Kidney epithelial cell (primary cell): ENCODE measurements at regions not wholly inside any gene's neighbourhood (a gene's known extent, or its start where the extent isn't known, plus 50 kb on each side); places are given as distances from the start of the nearest gene placed in this dataset.

ENCODE experiments used
- DNase-seq: peaks from one replicate; pipeline ENCODE4 v3.0.0-alpha.2; 2010; ENCODE audit warnings: low read depth
- H3K27me3 ChIP-seq: 2 replicates; pipeline ENCODE4 v1.6.0; 2011; ENCODE audit warnings: low read length; ENCODE audit not compliant: control insufficient read depth, insufficient read depth
- H3K36me3 ChIP-seq: 2 replicates; pipeline ENCODE4 v1.5.1; 2011; ENCODE audit warnings: low read length; ENCODE audit not compliant: control insufficient read depth, insufficient read depth
- H3K4me3 ChIP-seq: 2 replicates; pipeline ENCODE4 v1.5.1; 2011; ENCODE audit warnings: low read depth, mild to moderate bottlenecking, control low read depth, low read length
- CTCF ChIP-seq: IDR thresholded peaks from 2 replicates; pipeline ENCODE4 v1.5.1; 2011; ENCODE audit warnings: mild to moderate bottlenecking, moderate library complexity, low read length, control low read depth, inconsistent platforms; ENCODE audit not compliant: insufficient read depth, poor library complexity, severe bottlenecking

- Histone ChIP-seq H3K36me3 (no peaks in the 10 kb centered on the region), H3K27me3 (no peaks in the 10 kb centered on the region), H3K4me3 (no peak overlapping the region)
- no peak for DNase-seq
- TF ChIP-seq CTCF, result no peak
Measured at GRCh38 chr3:145899241-145899640, 261.7 kb downstream of the PLOD2 start.

- Histone ChIP-seq H3K27me3 (no peaks in the 10 kb centered on the region), H3K4me3 (no peak overlapping the region), H3K36me3 (no peaks in the 10 kb centered on the region)
- TF ChIP-seq CTCF, result no peak
- DNase-seq, result no peak
Measured at GRCh38 chr3:145900056-145900829, 260.7 kb downstream of the PLOD2 start.

- Histone ChIP-seq H3K36me3 (no peaks in the 10 kb centered on the region), H3K27me3 (no peaks in the 10 kb centered on the region), H3K4me3 (no peak overlapping the region)
- TF ChIP-seq CTCF, result no peak
- no peak for DNase-seq
Measured at GRCh38 chr3:145902166-145902565, 258.8 kb downstream of the PLOD2 start.

- no peaks in the 10 kb centered on the region for H3K36me3 ChIP-seq
- no peak overlapping the region for H3K4me3 ChIP-seq
- H3K27me3 ChIP-seq, result no peaks in the 10 kb centered on the region
- no peak for DNase-seq
- TF ChIP-seq CTCF, result no peak
Measured at GRCh38 chr3:145903472-145904013, 257.4 kb downstream of the PLOD2 start.

GRCh38 chr3:145904138-145904537 lies 256.8 kb downstream of the PLOD2 start:
- Histone ChIP-seq H3K27me3 (no peaks in the 10 kb centered on the region), H3K36me3 (no peaks in the 10 kb centered on the region), H3K4me3 (no peak overlapping the region)
- no peak for TF ChIP-seq CTCF
- no peak for DNase-seq

- DNase-seq, result no peak
- H3K4me3 ChIP-seq, result no peak overlapping the region
- no peaks in the 10 kb centered on the region for H3K27me3 ChIP-seq
- no peaks in the 10 kb centered on the region for H3K36me3 ChIP-seq
- TF ChIP-seq CTCF, result no peak
Measured at GRCh38 chr3:145906301-145906700, 254.7 kb downstream of the PLOD2 start.
